GM18873 (cell line): ENCODE measurements at regions not wholly inside any gene's neighbourhood (a gene's known extent, or its start where the extent isn't known, plus 50 kb on each side); places are given as distances from the start of the nearest gene placed in this dataset.
"Not testable (repeated sequence)": the region's sequence is repeated elsewhere in the genome, so short reads cannot be mapped to it uniquely, and the experiment has no call there.

Experiments
- ATAC-seq: cut with Tn5 transposase; IDR thresholded peaks from one replicate; pipeline ENCODE4 v1.9.1; 2021; ENCODE audit warnings: mild to moderate bottlenecking, moderate library complexity, moderate number of reproducible peaks; ENCODE audit not compliant: unreplicated experiment, low FRiP score

DNA sequence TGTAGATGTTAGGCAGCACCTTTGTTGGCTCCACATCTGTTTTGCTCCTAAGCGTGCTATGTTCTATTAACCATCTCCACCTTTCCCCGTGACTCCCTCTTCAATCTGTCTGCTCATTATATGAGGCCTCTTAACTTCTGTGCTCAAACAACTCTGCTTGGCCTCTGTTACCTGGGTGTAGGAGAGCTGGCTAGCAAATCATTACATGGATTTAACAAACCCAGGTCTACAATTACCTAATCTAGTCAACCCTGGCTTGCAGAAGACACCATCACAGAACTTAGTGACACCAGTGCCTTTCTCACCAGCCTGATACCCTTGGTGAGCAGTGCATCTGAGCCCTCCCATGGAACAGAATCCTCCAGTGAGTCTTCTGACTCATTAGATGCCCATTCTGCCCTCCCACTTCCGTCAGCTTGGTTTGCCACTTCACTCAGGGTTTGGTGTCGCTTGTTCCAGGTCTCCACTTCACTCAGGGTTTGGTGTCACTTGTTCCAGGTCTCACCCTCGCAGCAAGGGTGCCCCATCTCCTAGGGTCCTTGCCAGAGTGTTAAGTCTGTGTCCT is 92.0 kb upstream of the KIF26B start:
- ATAC-seq: no peak

- ATAC-seq: not testable (repeated sequence)
Observed at GRCh38 chr1:245061808-245062207, 93.0 kb upstream of the KIF26B start.

DNA sequence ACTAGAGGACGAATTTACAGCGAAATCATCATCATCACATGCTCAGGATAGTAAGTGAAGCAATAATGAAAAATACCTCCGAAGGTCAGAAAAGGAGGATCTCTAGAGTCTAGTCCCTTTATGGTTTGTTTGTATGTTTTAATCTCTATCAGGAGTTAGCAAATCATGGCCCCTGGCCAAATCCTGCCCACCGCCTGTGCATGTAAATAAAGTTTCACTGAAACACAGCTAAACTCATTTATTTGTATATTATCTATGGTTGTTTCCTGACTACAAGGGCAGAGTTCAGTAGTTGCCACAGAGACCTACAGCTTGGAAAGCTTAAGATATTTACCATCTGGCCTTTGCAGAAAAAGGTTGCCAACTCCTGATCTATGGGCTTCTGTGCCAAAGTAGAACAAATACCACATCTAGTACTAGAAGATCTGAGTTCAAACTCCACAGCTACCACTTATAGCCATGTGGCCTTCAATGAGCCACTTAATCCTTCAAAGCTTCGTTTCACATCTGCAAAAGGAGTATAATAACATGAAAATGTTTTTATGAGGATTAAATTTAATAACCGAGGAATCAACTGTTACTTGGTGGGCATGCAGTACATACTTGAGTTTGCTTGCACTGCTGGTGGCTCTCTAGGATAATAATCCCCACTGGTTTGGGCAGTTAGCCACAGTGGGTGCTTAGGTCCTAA is 94.0 kb upstream of the KIF26B start:
- ATAC-seq: no peak

DNA sequence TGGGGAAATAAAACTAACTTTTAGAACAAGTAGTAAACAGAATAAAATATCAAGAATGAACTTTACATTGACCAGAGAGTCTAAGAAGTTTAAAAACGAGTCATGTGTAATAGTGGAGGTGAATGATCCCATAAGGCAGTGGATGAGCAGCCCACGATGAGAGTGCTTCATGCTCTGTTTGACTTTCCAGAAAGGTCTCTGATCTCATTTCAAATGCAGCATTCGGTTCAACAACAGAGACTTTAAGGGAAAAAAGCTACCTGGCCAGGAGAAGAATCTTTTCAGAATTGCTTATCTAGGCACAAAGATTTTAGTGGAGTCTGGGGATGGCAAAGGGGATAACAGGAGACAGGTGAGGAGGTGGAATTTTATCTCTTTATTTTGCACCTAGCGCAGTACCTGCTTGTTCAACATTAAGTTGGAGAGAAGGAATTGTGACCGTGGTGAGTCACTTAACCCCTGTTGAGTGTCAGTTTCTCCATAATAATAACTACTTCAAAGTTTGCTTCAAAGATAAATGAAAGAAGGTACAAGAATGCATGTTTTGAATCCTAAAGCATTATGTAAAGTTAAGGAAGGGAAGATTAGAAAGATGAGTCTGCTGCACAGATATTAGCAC is 94.9 kb upstream of the KIF26B start:
- ATAC-seq: no peak

- ATAC-seq: no peak
Observed at GRCh38 chr1:245058882-245059281, 95.9 kb upstream of the KIF26B start.

- ATAC-seq: no peak
Observed at GRCh38 chr1:245058436-245058835, 96.3 kb upstream of the KIF26B start.

- no peak for ATAC-seq
Observed at GRCh38 chr1:245056913-245057312, 97.9 kb upstream of the KIF26B start.

DNA sequence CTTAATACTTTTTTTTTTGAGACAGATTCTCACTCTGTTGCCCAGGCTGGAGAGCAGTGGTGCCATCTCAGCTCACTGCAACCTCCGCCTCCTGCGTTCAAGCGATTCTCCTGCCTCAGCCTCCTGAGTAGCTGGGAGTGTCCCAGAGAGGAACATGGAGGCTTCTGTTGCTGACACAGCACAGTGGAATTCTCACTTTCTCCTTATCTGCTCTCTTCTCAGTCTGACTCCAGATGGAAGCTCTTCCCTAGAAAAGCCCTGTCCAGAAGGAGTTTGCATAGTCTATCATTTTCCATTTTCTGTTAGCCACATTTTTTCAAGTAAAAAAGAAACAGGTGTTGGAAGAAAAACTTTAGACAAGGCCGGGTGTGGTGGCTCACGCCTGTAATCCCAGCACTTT is 98.5 kb upstream of the KIF26B start:
- ATAC-seq: not testable (repeated sequence)

- ATAC-seq: no peak
Observed at GRCh38 chr1:245055752-245056151, 99.0 kb upstream of the KIF26B start.

DNA sequence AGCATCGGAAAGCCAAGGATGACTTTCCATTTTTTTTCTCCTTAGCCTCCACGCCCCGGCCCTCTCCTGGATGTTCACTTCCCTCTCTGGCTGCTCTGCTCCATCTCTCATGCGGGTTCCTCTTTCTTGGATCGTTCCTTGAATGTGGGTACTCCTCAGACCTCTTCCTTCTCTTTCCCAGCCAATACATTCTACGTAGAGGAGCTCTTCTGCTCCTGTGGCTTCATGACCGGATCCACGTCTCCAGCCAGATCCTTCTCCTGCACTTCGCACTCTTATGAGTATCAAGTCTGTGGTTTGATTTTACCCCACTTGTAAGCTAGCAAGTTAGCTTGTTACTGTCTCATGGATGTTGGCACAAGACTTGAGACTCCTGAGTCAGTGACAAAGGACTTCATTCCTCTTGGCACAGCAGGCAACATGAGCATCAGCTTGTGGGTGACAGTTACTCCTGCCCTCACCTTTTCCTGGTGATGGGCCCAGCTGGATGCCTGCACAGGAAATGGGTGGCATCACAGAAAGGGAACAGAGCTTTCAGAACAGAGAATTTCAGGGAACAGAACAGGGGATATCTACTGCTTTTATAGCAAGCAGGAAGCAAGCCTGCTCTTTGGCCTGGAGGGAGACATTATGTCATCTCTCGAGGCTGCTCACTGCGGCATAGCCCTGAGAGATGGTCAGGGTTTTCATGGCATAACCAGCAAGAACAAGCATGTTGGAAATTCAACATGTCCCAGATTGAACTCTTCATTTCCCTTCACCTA is 100.1 kb upstream of the KIF26B start:
- ATAC-seq: no peak

DNA sequence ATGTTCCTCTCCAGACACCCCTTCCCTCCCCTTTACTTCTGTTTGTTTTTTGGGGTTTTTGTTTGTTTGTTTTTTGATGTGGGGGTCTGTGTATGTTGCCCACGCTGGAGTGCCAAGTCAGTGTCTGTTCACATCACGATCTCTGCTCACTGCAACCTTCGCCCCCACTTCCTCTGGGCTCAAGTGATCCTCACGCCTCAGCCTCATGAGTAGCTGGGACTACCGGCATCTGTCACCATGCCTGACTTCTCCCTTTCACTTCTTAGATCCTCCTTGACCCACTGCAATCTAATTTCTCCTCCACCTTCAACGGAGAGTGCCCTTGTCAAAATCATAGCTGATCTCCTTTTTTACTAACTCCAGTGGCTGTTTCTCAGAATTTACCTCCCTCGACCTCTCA is 100.7 kb upstream of the KIF26B start:
- no peak for ATAC-seq

- no peak for ATAC-seq
Observed at GRCh38 chr1:245052258-245052657, 102.5 kb upstream of the KIF26B start.

DNA sequence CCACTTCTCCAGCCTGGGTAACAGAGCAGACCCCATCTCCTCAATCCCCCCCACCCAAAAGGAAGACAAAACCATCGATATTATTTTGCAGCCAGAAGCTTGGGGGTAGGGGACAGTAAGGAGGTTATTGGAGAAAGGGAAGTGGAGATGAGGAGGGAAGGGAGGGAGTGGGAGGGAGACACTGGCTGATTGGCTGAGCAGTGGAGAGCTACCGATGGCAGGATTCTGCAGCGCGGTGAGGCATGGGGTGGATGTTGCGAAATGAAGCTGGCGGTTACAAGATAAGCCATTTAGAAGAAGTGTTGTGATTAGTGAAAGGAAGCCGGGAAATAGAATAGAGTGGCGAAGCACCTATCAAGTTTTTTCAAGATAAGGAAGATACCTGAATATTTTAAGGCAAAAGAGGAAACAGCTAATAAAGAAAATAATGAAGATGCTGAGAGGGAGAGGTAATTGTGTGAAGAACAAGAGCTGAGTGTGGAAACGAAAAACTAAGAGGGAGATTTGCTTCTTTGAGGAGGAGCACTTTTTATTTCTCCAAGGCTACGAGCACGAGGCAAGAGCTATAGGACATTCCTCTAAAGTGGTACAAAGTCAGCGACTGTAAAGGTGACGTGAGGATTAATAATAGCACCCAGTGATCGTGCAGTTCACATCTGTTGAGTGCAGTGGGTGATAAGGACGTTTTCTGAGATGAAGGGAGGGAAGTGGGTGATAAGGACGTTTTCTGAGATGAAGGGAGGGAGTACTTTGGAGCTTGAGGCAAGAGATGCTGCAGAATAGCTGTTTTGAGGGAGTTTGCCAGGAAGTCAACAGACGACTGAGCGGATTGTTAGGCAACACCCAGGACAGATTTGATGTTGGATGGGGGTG is 103.2 kb upstream of the KIF26B start:
- no peak for ATAC-seq

DNA sequence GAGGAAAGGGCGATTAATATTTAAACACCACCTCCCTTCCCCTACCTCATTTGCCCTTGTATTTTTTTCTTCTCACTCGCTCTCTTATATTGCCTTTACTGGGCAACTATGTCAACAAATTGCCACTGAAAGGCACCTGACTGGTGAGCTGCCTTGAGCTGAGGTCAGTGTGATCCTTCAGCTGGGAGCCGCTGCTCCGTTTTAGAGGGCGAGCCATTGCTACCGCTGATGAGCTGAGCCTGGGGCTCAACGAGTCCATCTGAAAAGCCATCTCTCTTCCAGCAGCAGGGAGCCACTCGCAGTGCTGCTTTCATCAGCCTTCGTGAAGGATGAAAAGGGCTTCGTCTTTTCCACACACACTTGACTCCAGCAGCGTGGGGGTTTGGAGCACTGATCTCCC is 108.0 kb upstream of the KIF26B start:
- ATAC-seq: no peak

GRCh38 chr1:245046315-245046714 is 108.5 kb upstream of the KIF26B start:
- ATAC-seq: no peak

DNA sequence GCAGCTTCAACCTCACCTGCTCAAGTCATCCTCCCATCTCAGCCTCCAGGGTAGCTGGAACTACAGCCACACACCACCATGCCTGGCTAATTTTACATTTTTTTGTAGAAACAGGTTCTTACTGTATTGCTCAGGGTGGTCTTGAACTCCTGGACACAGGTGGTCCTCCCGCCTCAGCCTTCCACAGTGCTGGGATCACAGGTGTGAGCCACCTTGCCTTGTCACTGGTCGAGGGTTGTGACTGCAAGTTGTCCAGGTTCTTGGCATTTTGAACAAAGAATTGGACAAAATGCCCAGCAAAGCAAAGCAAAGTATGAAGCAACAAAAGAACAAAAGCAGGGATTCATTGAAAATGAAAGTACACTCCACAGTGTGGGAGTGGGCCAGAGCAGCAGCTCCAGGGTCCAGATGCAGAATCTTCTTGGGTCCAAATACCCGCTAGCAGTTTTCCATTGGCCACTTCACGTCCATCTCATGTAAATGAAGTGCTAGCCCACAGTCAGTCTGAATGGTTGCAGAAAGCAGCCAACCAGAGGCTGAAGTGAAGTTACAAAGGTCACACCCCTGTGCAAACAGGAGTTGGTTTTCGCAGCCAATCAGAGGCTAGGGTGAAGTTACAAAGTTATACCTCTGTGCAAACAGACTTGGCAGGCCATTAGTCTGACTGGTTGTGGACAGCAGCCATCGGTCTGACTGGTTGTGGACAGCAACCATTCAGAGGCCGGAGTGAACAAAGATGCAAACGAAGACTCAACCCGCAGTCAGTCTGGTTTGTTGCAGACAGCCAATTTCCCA is 109.5 kb upstream of the KIF26B start:
- no peak for ATAC-seq

- no peak for ATAC-seq
Observed at GRCh38 chr1:245043611-245043940, 111.2 kb upstream of the KIF26B start.

DNA sequence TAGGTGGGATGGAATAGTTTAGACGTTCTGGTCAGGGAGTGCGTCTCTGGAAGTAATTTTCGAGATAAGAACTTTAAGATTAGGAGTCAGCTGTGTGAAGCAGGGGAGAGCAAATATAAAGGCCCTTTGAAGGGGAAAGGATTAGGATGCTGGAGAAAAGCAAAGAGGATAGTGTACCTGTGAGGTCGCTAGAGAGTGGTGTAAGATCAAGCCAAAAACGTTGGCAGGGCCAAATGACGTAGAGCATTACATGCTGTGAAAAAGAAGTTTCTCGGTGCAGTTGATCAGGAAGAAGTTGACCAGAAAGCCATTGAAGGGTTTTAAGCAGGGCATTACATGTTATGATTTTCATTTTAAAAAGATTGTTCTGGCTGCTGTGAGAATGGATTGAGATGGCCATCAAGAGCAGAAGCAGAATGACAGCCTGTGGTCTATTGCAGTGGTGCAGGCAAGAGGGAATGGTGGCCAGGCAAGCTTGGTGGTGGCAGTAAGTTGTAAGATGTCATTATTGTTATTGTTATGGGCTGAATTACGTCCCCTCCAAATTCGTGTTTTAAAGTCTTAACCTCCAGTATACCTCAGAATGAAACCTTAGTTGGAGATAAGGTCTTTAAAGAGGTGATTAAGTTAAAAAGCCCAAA is 113.6 kb upstream of the KIF26B start:
- ATAC-seq: no peak

DNA sequence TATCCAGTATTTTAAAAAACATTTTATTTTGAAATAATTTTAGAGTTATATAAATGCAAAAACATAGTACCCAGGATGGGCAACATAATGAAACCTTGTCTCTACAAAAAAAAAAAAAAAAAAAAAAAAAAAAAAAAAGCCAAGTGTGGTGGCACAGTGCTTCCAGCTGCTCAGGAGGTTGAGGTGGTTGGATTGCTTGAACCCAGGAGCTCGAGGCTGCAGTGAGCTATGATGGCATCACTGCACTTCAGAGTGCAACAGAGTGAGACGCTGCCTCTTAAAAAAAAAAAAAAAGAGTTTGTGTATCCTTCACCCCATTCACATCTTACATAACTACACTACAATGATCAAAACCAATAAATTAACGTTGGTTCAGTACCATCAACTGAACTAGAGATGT is 115.6 kb upstream of the KIF26B start:
- no peak for ATAC-seq
